ENCODE measurements at regions not wholly inside any gene's neighbourhood (a gene's known extent, or its start where the extent isn't known, plus 50 kb on each side); places are given as distances from the start of the nearest gene placed in this dataset.

DNA sequence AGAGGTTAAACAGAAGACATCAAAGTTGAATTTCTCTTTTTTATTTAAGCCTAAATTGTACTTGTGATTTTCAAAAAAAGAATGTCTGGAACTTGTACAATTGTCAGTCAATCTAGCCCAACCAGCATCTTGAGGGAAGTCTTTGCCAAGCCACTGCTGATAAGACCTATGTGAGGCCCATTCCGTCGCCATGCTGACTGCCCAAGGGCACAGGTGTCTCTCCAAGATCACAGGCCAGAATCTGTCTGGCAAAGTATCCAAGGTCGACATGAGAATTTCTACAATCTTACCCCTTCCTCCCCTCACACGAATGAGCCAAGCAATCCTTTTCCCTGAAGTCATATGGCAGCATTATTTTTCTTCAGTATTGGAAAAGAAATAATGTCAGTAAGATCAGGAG is 614.5 kb downstream of the CBLN4 start:
- Histone ChIP-seq H3K27me3 (replicated peaks in 1 of 2; ENCODE audit: control insufficient read depth in 2 of 2, insufficient read depth in 2 of 2, low read length in 1 of 2) (no peaks in the 10 kb centered on the region), H3K4me3 (no peak overlapping the region), H3K4me2 (ENCODE audit: control insufficient read depth, insufficient read depth) (no peak overlapping the region), H2AFZ (ENCODE audit: control insufficient read depth, low read depth, low read length) (no peak overlapping the region), H3K4me1 (ENCODE audit: control insufficient read depth, insufficient read depth, low read length) (no peaks in the 10 kb centered on the region), H3K79me2 (ENCODE audit: control insufficient read depth, insufficient read depth, low read length) (no peaks in the 10 kb centered on the region), H4K20me1 (ENCODE audit: control insufficient read depth, insufficient read depth) (no peaks in the 10 kb centered on the region), H3K36me3 (ENCODE audit: control insufficient read depth in 2 of 2, insufficient read depth in 2 of 2, low read length in 1 of 2) (no peaks in the 10 kb centered on the region), H3K9me3 (replicated peaks; ENCODE audit: control insufficient read depth, insufficient read depth, low read length) (no peaks in the 10 kb centered on the region), H3K27ac (ENCODE audit: control insufficient read depth, insufficient read depth) (no peak overlapping the region), H3K9ac (ENCODE audit: control insufficient read depth, insufficient read depth, low read length) (no peak overlapping the region)
- CTCF ChIA-PET = interaction anchor here (0.6 kb wide), 1 partner anchor 332 kb away, joined by 3 read pairs; no protein-coding TSS in a partner anchor
- 20% methylated on average over 4 of the region's 4 CpGs for WGBS (ENCODE audit: insufficient coverage, insufficient replicate concordance, low lambda C conversion rate, missing lambda C conversion rate)
- FAIRE-seq (no peak), DNase-seq (ENCODE audit: low read depth, low spot score) (no peak), ATAC-seq (no peak)
- intact Hi-C loops (cut with micrococcal nuclease; ENCODE audit: unreplicated experiment) = no loop called here
- no peak for TF ChIP-seq EGR1 (IDR thresholded peaks at IDR 0.05; ENCODE audit: borderline replicate concordance in 1 of 2, low read depth in 2 of 2, low read length in 2 of 2)
- TF ChIP-seq PBX3 (IDR thresholded peaks at IDR 0.05; ENCODE audit: insufficient replicate concordance, low read depth, low read length) = no peak
- TF ChIP-seq MEF2A (IDR thresholded peaks at IDR 0.05; ENCODE audit: insufficient read depth, low read depth, low read length) = no peak
- TF ChIP-seq FOXK2 (IDR thresholded peaks at IDR 0.05) = no peak
- TF ChIP-seq MAX (IDR thresholded peaks at IDR 0.05; ENCODE audit: low read depth, low read length) = no peak
- no peak for TF ChIP-seq NFXL1 (IDR thresholded peaks at IDR 0.05; ENCODE audit: borderline replicate concordance)
- TF ChIP-seq LARP7 (IDR thresholded peaks at IDR 0.05) = no peak
- no peak for TF ChIP-seq ZNF274 (IDR thresholded peaks at IDR 0.05; ENCODE audit: insufficient read depth, insufficient read length)
- no peak for TF ChIP-seq TARDBP (IDR thresholded peaks at IDR 0.05; ENCODE audit: borderline replicate concordance)
- TF ChIP-seq BMI1 (IDR thresholded peaks at IDR 0.05; ENCODE audit: borderline replicate concordance) = no peak
- no peak for TF ChIP-seq RAD51 (IDR thresholded peaks at IDR 0.05)
- TF ChIP-seq ZBTB33 (IDR thresholded peaks at IDR 0.05) = no peak
- TF ChIP-seq HSF1 (IDR thresholded peaks at IDR 0.05; ENCODE audit: low read depth, low read length) = no peak
- POLR2A ChIA-PET = no interaction called here
- in situ Hi-C loops (cut with MboI) = no loop called here
- SMC1A ChIA-PET (ENCODE audit: uncharacterized antibody, unreplicated experiment) = no interaction called here
- RAD21 ChIA-PET (ENCODE audit: unreplicated experiment) = no interaction called here
- no TSS peak for BruUV-seq (replicated peaks)

Data from GM12878 (cell line).